ENCODE measurements at regions not wholly inside any gene's neighbourhood (a gene's known extent, or its start where the extent isn't known, plus 50 kb on each side); places are given as distances from the start of the nearest gene placed in this dataset.

GRCh38 chr22:44590291-44590690 lies 92.3 kb upstream of the RTL6 start:
- no peak for TF ChIP-seq CTCF (conservative IDR thresholded peaks at IDR 0.05; ENCODE audit: low read depth, low read length)
- DNase-seq (ENCODE audit: low read depth) = no peak
- H3K4me3 ChIP-seq (ENCODE audit: low read length) = no peak overlapping the region

- H3K4me3 ChIP-seq (ENCODE audit: low read length) = no peak overlapping the region
- no peak for TF ChIP-seq CTCF (conservative IDR thresholded peaks at IDR 0.05; ENCODE audit: low read depth, low read length)
- no peak for DNase-seq (ENCODE audit: low read depth)
Observed at GRCh38 chr22:44589831-44590230, 91.8 kb upstream of the RTL6 start.

- TF ChIP-seq CTCF (conservative IDR thresholded peaks at IDR 0.05; ENCODE audit: low read depth, low read length) = no peak
- no peak overlapping the region for H3K4me3 ChIP-seq (ENCODE audit: low read length)
- no peak for DNase-seq (ENCODE audit: low read depth)
Observed at GRCh38 chr22:44588348-44588747, 90.3 kb upstream of the RTL6 start.

- no peak for TF ChIP-seq CTCF (conservative IDR thresholded peaks at IDR 0.05; ENCODE audit: low read depth, low read length)
- H3K4me3 ChIP-seq (ENCODE audit: low read length) = no peak overlapping the region
Observed at GRCh38 chr22:44587737-44588310, 89.8 kb upstream of the RTL6 start.

GRCh38 chr22:44586999-44587736 lies 89.1 kb upstream of the RTL6 start:
- TF ChIP-seq CTCF (conservative IDR thresholded peaks at IDR 0.05; ENCODE audit: low read depth, low read length) = no peak
- H3K4me3 ChIP-seq (ENCODE audit: low read length) = no peak overlapping the region
- DNase-seq (ENCODE audit: low read depth) = no peak

More at GRCh38 chr22:44587737-44588310, 89.8 kb upstream of the RTL6 start:
- no peak for DNase-seq (ENCODE audit: low read depth)

GRCh38 chr22:44586351-44586990 lies 88.4 kb upstream of the RTL6 start:
- H3K4me3 ChIP-seq (ENCODE audit: low read length) = no peak overlapping the region
- TF ChIP-seq CTCF (conservative IDR thresholded peaks at IDR 0.05; ENCODE audit: low read depth, low read length) = no peak
- DNase-seq (ENCODE audit: low read depth) = no peak
